ACHN (cell line): ENCODE measurements at regions not wholly inside any gene's neighbourhood (a gene's known extent, or its start where the extent isn't known, plus 50 kb on each side); places are given as distances from the start of the nearest gene placed in this dataset.
"Not testable (repeated sequence)": the region's sequence is repeated elsewhere in the genome, so short reads cannot be mapped to it uniquely, and the experiment has no call there.

Experiments
- DNase-seq: peaks from one replicate; pipeline ENCODE4 v3.0.0-alpha.2; 2015
- in situ Hi-C: cut with HindIII; loops from 2 replicates; pipeline ENCODE4 v1.10.0; 2017; ENCODE audit warnings: low sequenced_read_pairs, low pct_ligation_motif_present, low pct_unique_long_range_greater_than_20kb

GRCh38 chr12:74394647-74395046 lies 143.0 kb upstream of the ATXN7L3B start:
- DNase-seq, result no peak
- in situ Hi-C loops, result no loop called here

- no peak for DNase-seq
- in situ Hi-C loops, result no loop called here
These were observed 136.6 kb upstream of the ATXN7L3B start for GRCh38 chr12:74401035-74401434.

GRCh38 chr12:74401966-74402365 lies 135.7 kb upstream of the ATXN7L3B start:
- DNase-seq, result no peak
- in situ Hi-C loops, result no loop called here

GRCh38 chr12:74403221-74403470 lies 134.5 kb upstream of the ATXN7L3B start:
- in situ Hi-C loops, DNase-seq: not testable (repeated sequence)

GRCh38 chr12:74408601-74409166 lies 129.0 kb upstream of the ATXN7L3B start:
- DNase-seq, result no peak
- in situ Hi-C loops, result no loop called here

- peak; percentile 57 for DNase-seq
- in situ Hi-C loops, result no loop called here
These were observed 124.9 kb upstream of the ATXN7L3B start for GRCh38 chr12:74412606-74413230.

- in situ Hi-C loops, result no loop called here
- DNase-seq, result peak; percentile 59
These were observed 122.0 kb upstream of the ATXN7L3B start for GRCh38 chr12:74415633-74416032.

GRCh38 chr12:74418573-74418972 lies 119.1 kb upstream of the ATXN7L3B start:
- DNase-seq, result no peak
- in situ Hi-C loops, result no loop called here

- no peak for DNase-seq
- in situ Hi-C loops, result no loop called here
These were observed 112.9 kb upstream of the ATXN7L3B start for GRCh38 chr12:74424778-74425177.

- in situ Hi-C loops, result no loop called here
- DNase-seq, result no peak
These were observed 111.5 kb upstream of the ATXN7L3B start for GRCh38 chr12:74426091-74426490.

GRCh38 chr12:74429535-74429934 lies 108.1 kb upstream of the ATXN7L3B start:
- no peak for DNase-seq
- in situ Hi-C loops, result no loop called here

- in situ Hi-C loops, result no loop called here
- DNase-seq, result no peak
These were observed 105.8 kb upstream of the ATXN7L3B start for GRCh38 chr12:74431801-74432200.

GRCh38 chr12:74440469-74440868 lies 97.2 kb upstream of the ATXN7L3B start:
- DNase-seq, result no peak
- in situ Hi-C loops, result no loop called here

- in situ Hi-C loops, result no loop called here
These were observed 95.8 kb upstream of the ATXN7L3B start for GRCh38 chr12:74441872-74442271.

GRCh38 chr12:74446466-74446865 lies 91.2 kb upstream of the ATXN7L3B start:
- in situ Hi-C loops, result no loop called here
- DNase-seq, result no peak

More at GRCh38 chr12:74441872-74442271, 95.8 kb upstream of the ATXN7L3B start:
- DNase-seq, result no peak

- no peak for DNase-seq
These were observed 87.8 kb upstream of the ATXN7L3B start for GRCh38 chr12:74449872-74450271.

GRCh38 chr12:74454109-74454508 lies 83.5 kb upstream of the ATXN7L3B start:
- in situ Hi-C loops, result no loop called here
- no peak for DNase-seq

More at GRCh38 chr12:74449872-74450271, 87.8 kb upstream of the ATXN7L3B start:
- in situ Hi-C loops, result no loop called here

- DNase-seq, result no peak
- in situ Hi-C loops, result no loop called here
These were observed 82.2 kb upstream of the ATXN7L3B start for GRCh38 chr12:74455429-74455828.

GRCh38 chr12:74456431-74456830 lies 81.2 kb upstream of the ATXN7L3B start:
- in situ Hi-C loops, result no loop called here
- no peak for DNase-seq

GRCh38 chr12:74468401-74468800 lies 69.2 kb upstream of the ATXN7L3B start:
- in situ Hi-C loops, result no loop called here

GRCh38 chr12:74476234-74476633 lies 61.4 kb upstream of the ATXN7L3B start:
- DNase-seq, result no peak
- in situ Hi-C loops, result no loop called here

More at GRCh38 chr12:74468401-74468800, 69.2 kb upstream of the ATXN7L3B start:
- no peak for DNase-seq
